ENCODE measurements at regions not wholly inside any gene's neighbourhood (a gene's known extent, or its start where the extent isn't known, plus 50 kb on each side); places are given as distances from the start of the nearest gene placed in this dataset.

DNA sequence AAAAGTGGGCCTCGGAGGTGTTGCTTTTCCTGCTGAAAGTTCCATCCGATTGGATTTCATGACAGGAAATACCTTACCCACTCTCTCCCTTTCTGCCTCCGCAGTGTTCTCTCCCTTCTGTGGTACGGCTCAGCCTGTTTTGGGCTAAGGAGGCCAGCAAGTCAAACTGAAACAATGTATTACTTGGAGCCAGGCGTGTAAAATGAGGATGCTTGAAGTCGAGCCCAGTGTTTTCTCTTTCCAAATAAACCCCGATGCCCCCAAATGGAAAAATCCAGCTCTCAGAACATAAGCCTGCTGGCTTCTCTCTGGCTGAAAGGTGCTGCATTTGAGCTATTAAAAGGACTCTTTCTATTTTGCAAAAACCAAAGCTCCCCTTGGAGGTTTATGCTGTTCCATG, 124.7 kb downstream of the ZNF664 start (continued):
- TF ChIP-seq GATA3 (IDR thresholded peaks at IDR 0.05; ENCODE audit: borderline replicate concordance) = no peak
- no peak for TF ChIP-seq RARB (CRISPR knock-in tag; IDR thresholded peaks at IDR 0.05)
- TF ChIP-seq, protein P1, sequence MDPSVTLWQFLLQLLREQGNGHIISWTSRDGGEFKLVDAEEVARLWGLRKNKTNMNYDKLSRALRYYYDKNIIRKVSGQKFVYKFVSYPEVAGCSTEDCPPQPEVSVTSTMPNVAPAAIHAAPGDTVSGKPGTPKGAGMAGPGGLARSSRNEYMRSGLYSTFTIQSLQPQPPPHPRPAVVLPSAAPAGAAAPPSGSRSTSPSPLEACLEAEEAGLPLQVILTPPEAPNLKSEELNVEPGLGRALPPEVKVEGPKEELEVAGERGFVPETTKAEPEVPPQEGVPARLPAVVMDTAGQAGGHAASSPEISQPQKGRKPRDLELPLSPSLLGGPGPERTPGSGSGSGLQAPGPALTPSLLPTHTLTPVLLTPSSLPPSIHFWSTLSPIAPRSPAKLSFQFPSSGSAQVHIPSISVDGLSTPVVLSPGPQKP (IDR thresholded peaks at IDR 0.05; ENCODE audit: low read depth, low read length) = no peak
- TF ChIP-seq JUNB (IDR thresholded peaks at IDR 0.05) = no peak
- TF ChIP-seq KDM5A (IDR thresholded peaks at IDR 0.05) = no peak

DNA sequence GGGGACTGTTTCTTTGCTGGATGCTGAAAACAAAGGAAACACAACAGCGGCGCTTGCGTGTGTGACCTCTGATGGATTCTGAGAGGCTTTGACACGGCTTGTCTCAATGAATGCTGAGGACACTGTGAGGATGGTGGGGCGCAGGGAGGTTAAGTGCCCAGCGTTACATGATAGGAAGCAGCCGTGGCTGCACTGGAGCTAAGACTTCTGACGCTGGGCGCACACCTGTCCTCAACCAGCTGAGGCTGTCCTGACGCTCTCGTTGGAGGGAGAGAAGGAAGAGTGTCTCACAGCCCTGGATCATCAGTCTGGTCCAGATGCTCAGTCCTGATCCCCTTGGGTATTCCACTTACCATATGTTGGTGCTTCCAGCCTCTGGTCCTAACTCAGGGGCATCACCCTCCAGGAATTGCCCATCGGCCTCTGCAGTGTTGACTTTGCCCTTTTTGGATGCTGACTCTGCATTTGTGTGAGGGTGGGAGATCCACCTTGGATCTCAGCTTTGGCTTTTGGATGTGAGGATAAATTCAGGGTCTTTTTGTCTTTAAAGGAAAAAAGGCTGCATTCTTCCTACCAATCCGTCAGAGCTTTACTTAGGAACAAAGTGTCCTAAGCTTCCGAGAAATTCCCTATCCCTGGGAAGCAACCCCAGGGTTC, 125.2 kb downstream of the ZNF664 start:
- 79% methylated on average over 14 of the region's 14 CpGs for WGBS (ENCODE audit: missing lambda C conversion rate)
- no peak for FAIRE-seq
- H3K27ac ChIP-seq = no peak overlapping the region
- 0 out of 3 replicates have a peak, but pooled peaks cover under 1% of the 10 kb centered on the region for H3K9me3 ChIP-seq
- ATAC-seq = peak; percentile 21 to 29; a peak in 2 of 6 replicates
- ChIA-PET POLR2A (no interaction called here), CTCF (interaction anchor here (0.7 to 1.2 kb wide), 4 partner anchors 27 to 133 kb away, joined by 3 to 4 read pairs (median 3); no protein-coding TSS in a partner anchor)
- no peaks in the 10 kb centered on the region for H3K4me1 ChIP-seq
- no peak for DNase-seq (ENCODE audit: low read depth in 1 of 2, low spot score in 1 of 2)
- H3K4me2 ChIP-seq = no peak overlapping the region
- TF ChIP-seq MAFK (IDR thresholded peaks at IDR 0.05; ENCODE audit: partially characterized antibody) = peak; percentile 74
- no peak for TF ChIP-seq FOSL2 (IDR thresholded peaks at IDR 0.05)
- TF ChIP-seq FOSL2 (CRISPR knock-in tag; IDR thresholded peaks at IDR 0.05) = no peak
- TF ChIP-seq RCOR1 (IDR thresholded peaks at IDR 0.05; ENCODE audit: low read depth, low read length) = no peak
- no peak overlapping the region for H3K4me3 ChIP-seq

DNA sequence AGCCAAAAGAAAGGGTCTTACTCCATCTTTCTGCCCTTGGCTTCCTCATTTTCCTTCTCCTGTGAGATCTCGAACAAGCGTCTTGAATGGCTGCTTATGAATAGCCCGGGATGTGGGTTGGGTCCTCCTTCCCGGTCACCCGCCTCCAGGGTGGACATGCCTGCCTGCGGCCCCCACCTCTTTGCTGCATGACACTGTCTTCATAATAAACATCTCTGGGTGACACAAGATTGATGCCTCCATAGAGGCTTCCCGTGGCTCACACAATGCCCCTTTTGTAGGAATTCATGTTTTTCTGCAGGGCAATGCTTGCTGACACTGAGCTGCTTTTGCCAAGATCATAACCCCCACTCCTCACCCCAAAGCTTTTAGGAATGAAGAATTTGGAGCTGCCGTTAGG, 125.9 kb downstream of the ZNF664 start:
- no peak overlapping the region for H3K27ac ChIP-seq
- H3K4me3 ChIP-seq = no peak overlapping the region
- no peak for TF ChIP-seq TP53 (CRISPR knock-in tag; IDR thresholded peaks at IDR 0.05)
- FAIRE-seq (no peak), DNase-seq (ENCODE audit: low read depth in 1 of 2, low spot score in 1 of 2) (no peak), ATAC-seq (no peak)
- no peak overlapping the region for H3K4me2 ChIP-seq
- WGBS (ENCODE audit: missing lambda C conversion rate) = 74% methylated on average over 8 of the region's 8 CpGs
- ChIA-PET CTCF (interaction anchor here (0.9 to 1.1 kb wide), 2 partner anchors 27 to 57 kb away, joined by 3 read pairs; no protein-coding TSS in a partner anchor), POLR2A (no interaction called here)
- no peaks in the 10 kb centered on the region for H3K4me1 ChIP-seq
- no peaks in the 10 kb centered on the region for H3K9me3 ChIP-seq

DNA sequence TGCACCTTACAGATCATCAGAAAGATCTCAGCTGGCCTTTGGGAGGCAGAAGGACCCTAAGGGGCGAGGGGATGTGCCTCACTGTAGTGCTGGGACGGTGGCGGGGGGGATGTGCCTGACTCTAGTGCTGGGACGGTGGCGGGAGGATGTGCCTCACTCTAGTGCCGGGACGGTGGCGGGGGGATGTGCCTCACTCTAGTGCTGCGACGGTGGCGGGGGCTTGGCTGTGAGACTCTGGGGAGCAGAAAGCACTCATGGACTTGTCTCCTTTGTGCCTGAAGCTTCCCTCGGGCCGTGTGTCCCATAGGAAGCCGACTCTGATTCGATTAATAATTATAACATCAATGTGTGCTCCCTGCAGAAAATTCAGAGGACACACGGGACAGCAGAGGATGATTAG, 126.6 kb downstream of the ZNF664 start:
- no peak for FAIRE-seq

More for the DNA sequence above, 126.6 kb downstream of the ZNF664 start:
- no peaks in the 10 kb centered on the region for H3K4me1 ChIP-seq
- WGBS (ENCODE audit: missing lambda C conversion rate) = 74% methylated on average over 13 of the region's 16 CpGs
- no peak for ATAC-seq
- no peak overlapping the region for H3K27ac ChIP-seq
- CTCF ChIA-PET = no interaction called here
- POLR2A ChIA-PET = interaction anchor here (0.7 kb wide), 1 partner anchor 15 kb away, joined by 3 read pairs; no protein-coding TSS in a partner anchor
- H3K4me3 ChIP-seq = no peak overlapping the region
- DNase-seq (ENCODE audit: low read depth in 1 of 2, low spot score in 1 of 2) = no peak
- H3K9me3 ChIP-seq = no peaks in the 10 kb centered on the region
- TF ChIP-seq RNF2 (IDR thresholded peaks at IDR 0.05; ENCODE audit: borderline replicate concordance, low read depth) (no peak), CEBPB (IDR thresholded peaks at IDR 0.05) (no peak), NPAS2 (CRISPR knock-in tag; IDR thresholded peaks at IDR 0.05; ENCODE audit: borderline replicate concordance) (no peak), HOXB5 (CRISPR knock-in tag; IDR thresholded peaks at IDR 0.05) (no peak), HDAC2 (IDR thresholded peaks at IDR 0.05) (no peak), PHF8 (IDR thresholded peaks at IDR 0.05; ENCODE audit: borderline replicate concordance, low read depth) (no peak), GATA3 (IDR thresholded peaks at IDR 0.05; ENCODE audit: borderline replicate concordance) (no peak), FOXS1 (CRISPR knock-in tag; IDR thresholded peaks at IDR 0.05) (no peak), JUNB (IDR thresholded peaks at IDR 0.05) (no peak), RCOR1 (IDR thresholded peaks at IDR 0.05; ENCODE audit: low read depth, low read length) (no peak), HOXA7 (CRISPR knock-in tag; IDR thresholded peaks at IDR 0.05) (no peak), KDM5A (IDR thresholded peaks at IDR 0.05) (no peak), ZNF302 (CRISPR knock-in tag; IDR thresholded peaks at IDR 0.05) (no peak), SMC3 (IDR thresholded peaks at IDR 0.05) (no peak)
- TF ChIP-seq, protein P2, sequence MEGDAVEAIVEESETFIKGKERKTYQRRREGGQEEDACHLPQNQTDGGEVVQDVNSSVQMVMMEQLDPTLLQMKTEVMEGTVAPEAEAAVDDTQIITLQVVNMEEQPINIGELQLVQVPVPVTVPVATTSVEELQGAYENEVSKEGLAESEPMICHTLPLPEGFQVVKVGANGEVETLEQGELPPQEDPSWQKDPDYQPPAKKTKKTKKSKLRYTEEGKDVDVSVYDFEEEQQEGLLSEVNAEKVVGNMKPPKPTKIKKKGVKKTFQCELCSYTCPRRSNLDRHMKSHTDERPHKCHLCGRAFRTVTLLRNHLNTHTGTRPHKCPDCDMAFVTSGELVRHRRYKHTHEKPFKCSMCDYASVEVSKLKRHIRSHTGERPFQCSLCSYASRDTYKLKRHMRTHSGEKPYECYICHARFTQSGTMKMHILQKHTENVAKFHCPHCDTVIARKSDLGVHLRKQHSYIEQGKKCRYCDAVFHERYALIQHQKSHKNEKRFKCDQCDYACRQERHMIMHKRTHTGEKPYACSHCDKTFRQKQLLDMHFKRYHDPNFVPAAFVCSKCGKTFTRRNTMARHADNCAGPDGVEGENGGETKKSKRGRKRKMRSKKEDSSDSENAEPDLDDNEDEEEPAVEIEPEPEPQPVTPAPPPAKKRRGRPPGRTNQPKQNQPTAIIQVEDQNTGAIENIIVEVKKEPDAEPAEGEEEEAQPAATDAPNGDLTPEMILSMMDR (IDR thresholded peaks at IDR 0.05) = no peak
- TF ChIP-seq, protein P1 (IDR thresholded peaks at IDR 0.05; ENCODE audit: low read depth, low read length) = no peak
- no peak overlapping the region for H3K4me2 ChIP-seq
